HG02571 (cell line): ENCODE measurements at regions not wholly inside any gene's neighbourhood (a gene's known extent, or its start where the extent isn't known, plus 50 kb on each side); places are given as distances from the start of the nearest gene placed in this dataset.
"Not testable (repeated sequence)": the region's sequence is repeated elsewhere in the genome, so short reads cannot be mapped to it uniquely, and the experiment has no call there.

ENCODE experiments used
- ATAC-seq: cut with Tn5 transposase; IDR thresholded peaks from one replicate; pipeline ENCODE4 v1.9.1; 2021; ENCODE audit warnings: mild to moderate bottlenecking, moderate library complexity; ENCODE audit not compliant: unreplicated experiment

GRCh38 chr6:134642279-134642678 lies 307.6 kb downstream of the ALDH8A1 start:
- no peak for ATAC-seq

GRCh38 chr6:134640975-134641429 lies 308.9 kb downstream of the ALDH8A1 start:
- ATAC-seq: peak; percentile 72

GRCh38 chr6:134640229-134640628 lies 309.7 kb downstream of the ALDH8A1 start:
- ATAC-seq: no peak

- no peak for ATAC-seq
These were observed 312.0 kb downstream of the ALDH8A1 start for GRCh38 chr6:134637847-134638437.

GRCh38 chr6:134637282-134637681 lies 312.6 kb downstream of the ALDH8A1 start:
- no peak for ATAC-seq

- ATAC-seq: peak; percentile 57
These were observed 313.6 kb downstream of the ALDH8A1 start for GRCh38 chr6:134636186-134636799.

- no peak for ATAC-seq
These were observed 314.9 kb downstream of the ALDH8A1 start for GRCh38 chr6:134634966-134635365.

- no peak for ATAC-seq
These were observed 315.4 kb downstream of the ALDH8A1 start for GRCh38 chr6:134634466-134634865.

GRCh38 chr6:134632982-134633940 lies 315.3 kb upstream of the SGK1 start:
- not testable (repeated sequence) for ATAC-seq

GRCh38 chr6:134632024-134632423 lies 314.1 kb upstream of the SGK1 start:
- ATAC-seq: no peak

GRCh38 chr6:134631398-134631924 lies 313.5 kb upstream of the SGK1 start:
- ATAC-seq: no peak

GRCh38 chr6:134630508-134631121 lies 312.7 kb upstream of the SGK1 start:
- ATAC-seq: no peak

- no peak for ATAC-seq
These were observed 310.2 kb upstream of the SGK1 start for GRCh38 chr6:134628154-134628553.

GRCh38 chr6:134627707-134628106 lies 309.8 kb upstream of the SGK1 start:
- ATAC-seq: no peak

GRCh38 chr6:134626589-134626988 lies 308.7 kb upstream of the SGK1 start:
- ATAC-seq: no peak

GRCh38 chr6:134626086-134626485 lies 308.2 kb upstream of the SGK1 start:
- ATAC-seq: no peak

- ATAC-seq: no peak
These were observed 306.9 kb upstream of the SGK1 start for GRCh38 chr6:134624781-134625180.

- no peak for ATAC-seq
These were observed 305.5 kb upstream of the SGK1 start for GRCh38 chr6:134623401-134623800.

- ATAC-seq: no peak
These were observed 304.7 kb upstream of the SGK1 start for GRCh38 chr6:134622382-134623173.

- no peak for ATAC-seq
These were observed 303.9 kb upstream of the SGK1 start for GRCh38 chr6:134621858-134622257.
